ENCODE measurements at regions not wholly inside any gene's neighbourhood (a gene's known extent, or its start where the extent isn't known, plus 50 kb on each side); places are given as distances from the start of the nearest gene placed in this dataset.

- Histone ChIP-seq H4K20me1 (ENCODE audit: insufficient read depth, low read length) (no peaks in the 10 kb centered on the region), H3K4me3 (ENCODE audit: low read length) (no peak overlapping the region), H3K4me2 (ENCODE audit: low read depth, low read length) (no peak overlapping the region), H3K27me3 (replicated peaks; ENCODE audit: insufficient read depth, low read length) (no peaks in the 10 kb centered on the region; the same call in 1 of the 2 replicates), H3F3A (ENCODE audit: insufficient read depth, low read length) (no peaks in the 10 kb centered on the region), H2AFZ (ENCODE audit: low read length) (no peak overlapping the region), H3K9me2 (replicated peaks; ENCODE audit: insufficient read depth, low read length) (no peaks in the 10 kb centered on the region), H3K4me1 (ENCODE audit: low read length) (no peaks in the 10 kb centered on the region), H3K36me3 (replicated peaks; ENCODE audit: insufficient read depth, low read length) (no peaks in the 10 kb centered on the region), H3K9me3 (replicated peaks; ENCODE audit: insufficient read depth, low read length) (no peaks in the 10 kb centered on the region), H3K27ac (ENCODE audit: low read length) (no peak overlapping the region), H3K79me2 (ENCODE audit: low read length) (no peaks in the 10 kb centered on the region), H3K9ac (ENCODE audit: low read length) (no peak overlapping the region)
- no peak for DNase-seq
- TF ChIP-seq EZH2phosphoT487 (IDR thresholded peaks at IDR 0.05; ENCODE audit: low read length) (no peak), EZH2 (optimal IDR thresholded peaks at IDR 0.05; ENCODE audit: low read depth, low read length) (no peak), CTCF (IDR thresholded peaks at IDR 0.05; ENCODE audit: low read length) (no peak)
Measured at GRCh38 chr1:244914761-244915160, 50.4 kb upstream of the HNRNPU start.

All from MM.1S (cell line).